ENCODE measurements at regions not wholly inside any gene's neighbourhood (a gene's known extent, or its start where the extent isn't known, plus 50 kb on each side); places are given as distances from the start of the nearest gene placed in this dataset.
A peak's percentile ranks its signal among the peaks of the same experiment; 100 is the strongest.
"Not testable (repeated sequence)": the region's sequence is repeated elsewhere in the genome, so short reads cannot be mapped to it uniquely, and the experiment has no call there.

DNA sequence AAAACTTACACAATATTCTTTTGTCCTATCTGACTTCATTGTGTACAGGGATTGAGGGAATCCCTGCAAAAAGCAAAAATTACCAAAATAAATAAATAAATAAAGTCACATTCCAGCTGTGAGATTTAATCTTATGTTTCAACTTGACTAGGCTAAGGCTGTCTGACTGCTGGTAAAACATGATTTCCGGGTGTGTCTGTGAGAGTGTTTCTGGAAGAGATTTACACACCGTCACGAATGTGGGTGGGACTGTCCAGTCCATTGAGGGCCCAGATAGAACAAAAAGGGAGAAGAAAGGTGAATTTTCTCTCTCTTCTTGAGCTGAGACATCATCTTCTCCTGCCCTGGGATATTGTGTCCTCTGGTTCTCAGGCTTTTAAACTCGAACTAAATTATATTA is 166.1 kb downstream of the LIG4 start:
- WGBS, 2 donors = 70 to 76% methylated on average over 4 of the region's 4 CpGs
- Histone ChIP-seq H3K36me3 (ENCODE audit: control insufficient read depth in 4 of 4, insufficient read depth in 4 of 4, low read length in 4 of 4) (no peaks in the 10 kb centered on the region), H3K9ac (ENCODE audit: insufficient read depth in 1 of 2, low read length in 2 of 2) (no peak overlapping the region), H3K27me3 (ENCODE audit: control insufficient read depth in 3 of 3, insufficient read depth in 3 of 3, low read length in 2 of 3) (peaks cover 0 to 7% (median 0%) of the 10 kb centered on the region in 3 donors), H3K27ac (ENCODE audit: low read depth in 1 of 2, low read length in 1 of 2) (no peak overlapping the region), H3K4me3 (no peak overlapping the region), H3K4me1 (ENCODE audit: control insufficient read depth in 5 of 5, insufficient read depth in 5 of 5, low read length in 5 of 5) (peaks cover 0 to 5% (median 0%) of the 10 kb centered on the region in 5 donors), H3K9me3 (ENCODE audit: control insufficient read depth in 4 of 4, insufficient read depth in 3 of 4, low read length in 3 of 4) (no peaks in the 10 kb centered on the region)
- ATAC-seq (ENCODE audit: insufficient read depth, low FRiP score) (no peak), DNase-seq (no peak)
- TF ChIP-seq, protein P1, sequence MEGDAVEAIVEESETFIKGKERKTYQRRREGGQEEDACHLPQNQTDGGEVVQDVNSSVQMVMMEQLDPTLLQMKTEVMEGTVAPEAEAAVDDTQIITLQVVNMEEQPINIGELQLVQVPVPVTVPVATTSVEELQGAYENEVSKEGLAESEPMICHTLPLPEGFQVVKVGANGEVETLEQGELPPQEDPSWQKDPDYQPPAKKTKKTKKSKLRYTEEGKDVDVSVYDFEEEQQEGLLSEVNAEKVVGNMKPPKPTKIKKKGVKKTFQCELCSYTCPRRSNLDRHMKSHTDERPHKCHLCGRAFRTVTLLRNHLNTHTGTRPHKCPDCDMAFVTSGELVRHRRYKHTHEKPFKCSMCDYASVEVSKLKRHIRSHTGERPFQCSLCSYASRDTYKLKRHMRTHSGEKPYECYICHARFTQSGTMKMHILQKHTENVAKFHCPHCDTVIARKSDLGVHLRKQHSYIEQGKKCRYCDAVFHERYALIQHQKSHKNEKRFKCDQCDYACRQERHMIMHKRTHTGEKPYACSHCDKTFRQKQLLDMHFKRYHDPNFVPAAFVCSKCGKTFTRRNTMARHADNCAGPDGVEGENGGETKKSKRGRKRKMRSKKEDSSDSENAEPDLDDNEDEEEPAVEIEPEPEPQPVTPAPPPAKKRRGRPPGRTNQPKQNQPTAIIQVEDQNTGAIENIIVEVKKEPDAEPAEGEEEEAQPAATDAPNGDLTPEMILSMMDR (IDR thresholded peaks at IDR 0.05; ENCODE audit: control extremely low read depth, extremely low read depth) = no peak

DNA sequence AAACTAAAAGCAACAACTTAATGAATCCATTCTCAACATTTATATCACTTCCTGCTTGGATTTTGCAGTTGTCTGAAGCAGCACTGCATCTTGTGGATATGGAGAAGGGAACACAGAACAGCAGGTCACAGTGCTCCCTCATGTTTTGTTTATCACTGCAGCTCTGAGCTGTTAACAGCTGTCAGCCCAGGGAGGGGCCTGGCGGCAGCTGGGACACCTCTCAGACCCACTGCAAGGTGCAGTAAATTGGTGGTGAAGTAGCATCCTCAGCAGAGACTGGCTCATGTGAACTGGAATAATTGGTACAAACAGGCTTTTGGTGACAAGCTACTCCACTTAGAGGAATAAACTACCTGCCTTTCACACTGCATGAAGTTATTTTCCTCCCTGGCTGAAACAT is 170.4 kb downstream of the LIG4 start:
- Histone ChIP-seq H3K27me3 (ENCODE audit: control insufficient read depth in 3 of 3, insufficient read depth in 3 of 3, low read length in 2 of 3) (peaks cover 0 to 7% (median 0%) of the 10 kb centered on the region in 3 donors), H3K4me3 (no peak overlapping the region), H3K36me3 (ENCODE audit: control insufficient read depth in 4 of 4, insufficient read depth in 4 of 4, low read length in 4 of 4) (no peaks in the 10 kb centered on the region), H3K9me3 (ENCODE audit: control insufficient read depth in 4 of 4, insufficient read depth in 3 of 4, low read length in 3 of 4) (no peaks in the 10 kb centered on the region), H3K27ac (ENCODE audit: low read depth in 1 of 2, low read length in 1 of 2) (no peak overlapping the region), H3K4me1 (ENCODE audit: control insufficient read depth in 5 of 5, insufficient read depth in 5 of 5, low read length in 5 of 5) (peaks cover 0 to 9% (median 0%) of the 10 kb centered on the region in 5 donors), H3K9ac (ENCODE audit: insufficient read depth in 1 of 2, low read length in 2 of 2) (no peak overlapping the region)
- WGBS, 2 donors = 54 to 55% methylated on average over 1 of the region's 1 CpG
- TF ChIP-seq, protein P1 (IDR thresholded peaks at IDR 0.05; ENCODE audit: control extremely low read depth, extremely low read depth) = no peak
- DNase-seq (peak in 1 of 3 donors; percentile 34), ATAC-seq (ENCODE audit: insufficient read depth, low FRiP score) (no peak)

DNA sequence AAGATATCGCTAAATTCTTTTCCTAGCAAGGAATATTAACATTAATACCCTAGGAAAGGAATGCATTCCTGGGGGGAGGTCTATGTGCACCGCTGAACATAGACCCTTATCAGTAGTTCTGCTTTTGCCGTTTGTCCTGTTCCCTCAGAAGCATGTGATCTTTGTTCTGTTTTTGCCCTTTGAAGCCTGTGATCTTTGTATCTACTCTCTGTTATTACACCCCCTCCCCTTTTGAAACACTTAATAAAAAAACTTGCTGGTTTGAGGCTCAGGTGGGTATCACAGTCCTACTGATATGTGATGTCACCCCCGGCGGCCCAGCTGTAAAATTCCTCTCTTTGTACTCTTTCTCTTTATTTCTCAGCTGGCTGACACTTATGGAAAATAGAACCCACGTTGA is 172.5 kb downstream of the LIG4 start:
- H3K4me1 ChIP-seq (ENCODE audit: control insufficient read depth in 5 of 5, insufficient read depth in 5 of 5, low read length in 5 of 5); H3K4me3 ChIP-seq; H3K9me3 ChIP-seq (ENCODE audit: control insufficient read depth in 4 of 4, insufficient read depth in 3 of 4, low read length in 3 of 4); ATAC-seq (ENCODE audit: insufficient read depth, low FRiP score); H3K9ac ChIP-seq (ENCODE audit: insufficient read depth in 1 of 2, low read length in 2 of 2); DNase-seq; H3K27me3 ChIP-seq (ENCODE audit: control insufficient read depth in 3 of 3, insufficient read depth in 3 of 3, low read length in 2 of 3); H3K27ac ChIP-seq (ENCODE audit: low read depth in 1 of 2, low read length in 1 of 2); H3K36me3 ChIP-seq (ENCODE audit: control insufficient read depth in 4 of 4, insufficient read depth in 4 of 4, low read length in 4 of 4): not testable (repeated sequence)
- WGBS, 2 donors = 66 to 72% methylated on average over 6 of the region's 6 CpGs

DNA sequence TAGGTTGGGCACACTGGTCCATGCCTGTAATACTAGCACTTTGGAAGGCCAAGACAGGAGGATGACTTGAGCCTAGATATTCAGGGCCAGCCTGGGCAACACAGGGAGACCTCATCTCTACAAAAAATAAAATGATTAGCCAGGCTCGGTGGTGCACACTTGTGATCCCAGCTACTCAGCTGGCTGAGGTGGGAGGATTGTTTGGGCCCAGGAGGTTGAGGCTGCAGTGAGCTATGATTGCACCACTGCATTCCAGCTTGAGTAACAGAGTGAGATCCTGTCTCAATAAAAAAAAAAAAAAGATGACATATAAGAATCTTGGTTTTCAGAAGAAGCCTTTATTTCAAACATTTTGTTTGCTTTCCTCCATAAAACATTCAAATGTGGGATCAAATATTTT is 178.0 kb downstream of the LIG4 start:
- 53 to 70% methylated on average over 1 of the region's 1 CpG for WGBS, 2 donors

More for the DNA sequence above, 178.0 kb downstream of the LIG4 start:
- Histone ChIP-seq H3K9ac (ENCODE audit: insufficient read depth in 1 of 2, low read length in 2 of 2) (no peak overlapping the region), H3K27me3 (ENCODE audit: control insufficient read depth in 3 of 3, insufficient read depth in 3 of 3, low read length in 2 of 3) (peaks cover 0 to 2% (median 0%) of the 10 kb centered on the region in 3 donors), H3K9me3 (ENCODE audit: control insufficient read depth in 4 of 4, insufficient read depth in 3 of 4, low read length in 3 of 4) (no peaks in the 10 kb centered on the region), H3K4me3 (no peak overlapping the region), H3K4me1 (ENCODE audit: control insufficient read depth in 5 of 5, insufficient read depth in 5 of 5, low read length in 5 of 5) (no peaks in the 10 kb centered on the region), H3K27ac (ENCODE audit: low read depth in 1 of 2, low read length in 1 of 2) (no peak overlapping the region), H3K36me3 (ENCODE audit: control insufficient read depth in 4 of 4, insufficient read depth in 4 of 4, low read length in 4 of 4) (no peaks in the 10 kb centered on the region)
- DNase-seq (no peak), ATAC-seq (ENCODE audit: insufficient read depth, low FRiP score) (no peak)
- TF ChIP-seq, protein P1 (IDR thresholded peaks at IDR 0.05; ENCODE audit: control extremely low read depth, extremely low read depth) = no peak

Measured in lung (tissue), 11 donors.